HG03521 (cell line): ENCODE measurements at regions not wholly inside any gene's neighbourhood (a gene's known extent, or its start where the extent isn't known, plus 50 kb on each side); places are given as distances from the start of the nearest gene placed in this dataset.

Experiments used
- ATAC-seq: cut with Tn5 transposase; IDR thresholded peaks from one replicate; pipeline ENCODE4 v1.9.1; 2021; ENCODE audit warnings: mild to moderate bottlenecking, moderate library complexity; ENCODE audit not compliant: unreplicated experiment

- no peak for ATAC-seq
Measured at GRCh38 chr4:13184199-13184598, 299.9 kb downstream of the RAB28 start.

GRCh38 chr4:13182133-13182532 is 302.0 kb downstream of the RAB28 start:
- ATAC-seq = no peak

- no peak for ATAC-seq
Measured at GRCh38 chr4:13181681-13182080, 302.5 kb downstream of the RAB28 start.

- no peak for ATAC-seq
Measured at GRCh38 chr4:13180701-13181100, 303.4 kb downstream of the RAB28 start.

- no peak for ATAC-seq
Measured at GRCh38 chr4:13178621-13179020, 305.5 kb downstream of the RAB28 start.

GRCh38 chr4:13176741-13177142 is 307.4 kb downstream of the RAB28 start:
- no peak for ATAC-seq

- ATAC-seq = no peak
Measured at GRCh38 chr4:13174926-13175325, 309.2 kb downstream of the RAB28 start.

GRCh38 chr4:13174001-13174400 is 310.1 kb downstream of the RAB28 start:
- ATAC-seq = no peak

GRCh38 chr4:13171292-13172057 is 312.7 kb downstream of the RAB28 start:
- ATAC-seq = no peak

GRCh38 chr4:13169731-13170525 is 314.2 kb downstream of the RAB28 start:
- no peak for ATAC-seq

GRCh38 chr4:13168326-13168725 is 315.8 kb downstream of the RAB28 start:
- no peak for ATAC-seq

GRCh38 chr4:13166214-13166613 is 317.9 kb downstream of the RAB28 start:
- ATAC-seq = no peak

- ATAC-seq = no peak
Measured at GRCh38 chr4:13164783-13165331, 319.3 kb downstream of the RAB28 start.

- no peak for ATAC-seq
Measured at GRCh38 chr4:13162886-13163285, 321.3 kb downstream of the RAB28 start.

- ATAC-seq = no peak
Measured at GRCh38 chr4:13160920-13161319, 323.2 kb downstream of the RAB28 start.

- no peak for ATAC-seq
Measured at GRCh38 chr4:13159041-13159620, 325.0 kb downstream of the RAB28 start.

GRCh38 chr4:13151194-13151593 is 332.9 kb downstream of the RAB28 start:
- no peak for ATAC-seq

GRCh38 chr4:13143222-13144070 is 340.7 kb downstream of the RAB28 start:
- ATAC-seq = no peak

GRCh38 chr4:13142726-13143125 is 341.4 kb downstream of the RAB28 start:
- ATAC-seq = no peak

GRCh38 chr4:13142191-13142590 is 341.9 kb downstream of the RAB28 start:
- ATAC-seq = no peak

- no peak for ATAC-seq
Measured at GRCh38 chr4:13137390-13137789, 346.8 kb downstream of the RAB28 start.
